K562 (cell line): ENCODE measurements at regions not wholly inside any gene's neighbourhood (a gene's known extent, or its start where the extent isn't known, plus 50 kb on each side); places are given as distances from the start of the nearest gene placed in this dataset.

ENCODE experiments used
- BRCA1 ChIP-seq, 2 experiments: fragments of 450-650 bp in 1 of 2; sonication (generic) in 1 of 2; formaldehyde crosslinking in 1 of 2; IDR thresholded peaks; 2 replicates each; pipeline versions ENCODE4 v1.5.0 to v1.6.1; 2017 to 2020; ENCODE audit warnings: mild to moderate bottlenecking in 1 of 2, missing genetic modification reagents in 1 of 2
- ZNF23 ChIP-seq: fragments of 250-450 bp; sonication (Bioruptor Pico); IDR thresholded peaks from 2 replicates; pipeline ENCODE4 v1.4.0; 2020; ENCODE audit warnings: mild to moderate bottlenecking

DNA sequence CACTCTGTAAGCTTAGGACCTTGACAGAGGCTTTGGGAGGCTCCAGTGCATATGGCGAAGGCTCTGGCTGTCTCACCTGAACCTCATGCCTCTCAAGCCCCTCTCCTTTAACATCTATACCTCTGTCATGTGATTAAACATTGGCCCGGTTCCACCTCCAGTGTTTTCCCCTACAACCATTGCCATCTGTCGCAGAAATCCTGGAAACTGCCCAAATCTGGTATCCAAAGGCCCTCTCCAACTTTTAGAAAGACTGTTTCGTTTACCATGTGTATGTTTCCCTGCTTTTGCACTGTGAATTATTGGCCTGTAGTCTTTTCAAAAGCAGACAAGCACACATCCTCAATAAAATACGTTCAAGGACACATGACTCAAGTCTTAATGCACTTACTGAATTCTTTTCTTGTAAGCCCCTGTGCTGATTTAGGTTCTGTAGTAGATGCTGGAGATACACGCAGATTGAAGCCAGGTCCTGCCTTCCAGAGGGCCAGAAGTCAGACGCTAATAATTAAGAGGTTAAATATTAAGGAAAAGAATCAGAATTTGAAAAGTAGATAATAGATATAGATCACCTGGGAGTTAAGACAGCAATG lies 386.4 kb upstream of the SLC14A2 start:
- TF ChIP-seq BRCA1 (IDR thresholded peaks at IDR 0.05) = no peak
- TF ChIP-seq BRCA1 (CRISPR knock-in tag; IDR thresholded peaks at IDR 0.05) = no peak
- TF ChIP-seq ZNF23 (CRISPR knock-in tag) = no peak
